ENCODE measurements at regions not wholly inside any gene's neighbourhood (a gene's known extent, or its start where the extent isn't known, plus 50 kb on each side); places are given as distances from the start of the nearest gene placed in this dataset.

DNA sequence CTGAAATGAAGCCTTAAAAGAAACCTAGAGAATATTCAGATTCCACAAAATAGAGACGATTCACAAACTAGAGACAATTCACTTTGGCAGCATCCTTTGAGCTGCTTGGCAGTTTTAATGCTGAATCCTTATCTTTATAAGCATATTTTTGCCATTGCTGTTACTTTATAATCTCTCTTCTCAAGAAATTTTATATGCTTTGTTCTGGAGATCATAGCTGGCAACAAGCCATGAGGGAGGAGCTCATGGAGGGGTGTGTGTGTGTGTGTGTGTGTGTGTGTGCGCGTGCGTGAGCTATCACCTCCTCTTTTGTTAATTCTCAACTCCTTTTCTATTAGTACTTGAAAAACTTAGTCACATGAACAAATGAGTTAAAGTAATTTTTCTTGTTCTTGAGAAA is 495.0 kb upstream of the RGMA start:
- no peaks in the 10 kb centered on the region for H3K36me3 ChIP-seq (ENCODE audit: control insufficient read depth in 2 of 2, insufficient read depth in 2 of 2, low read length in 1 of 2)
- no peaks in the 10 kb centered on the region for H3K4me1 ChIP-seq (ENCODE audit: control insufficient read depth, insufficient read depth, low read length)
- no peak for FAIRE-seq
- no peaks in the 10 kb centered on the region for H4K20me1 ChIP-seq (ENCODE audit: control insufficient read depth, insufficient read depth)
- no peak overlapping the region for H2AFZ ChIP-seq (ENCODE audit: control insufficient read depth, low read depth, low read length)
- H3K9me3 ChIP-seq (replicated peaks; ENCODE audit: control insufficient read depth, insufficient read depth, low read length): no peaks in the 10 kb centered on the region
- H3K27ac ChIP-seq (ENCODE audit: control insufficient read depth, insufficient read depth): no peak overlapping the region
- DNase-seq (ENCODE audit: low read depth, low spot score): no peak
- ChIA-PET SMC1A (ENCODE audit: uncharacterized antibody, unreplicated experiment) (interaction anchor here (0.6 kb wide), 1 partner anchor 16 kb away, joined by 3 read pairs; no protein-coding TSS in a partner anchor), CTCF (no interaction called here), RAD21 (ENCODE audit: unreplicated experiment) (no interaction called here), POLR2A (no interaction called here)
- H3K79me2 ChIP-seq (ENCODE audit: control insufficient read depth, insufficient read depth, low read length): no peaks in the 10 kb centered on the region
- H3K4me3 ChIP-seq: no peak overlapping the region
- intact Hi-C loops (cut with micrococcal nuclease; ENCODE audit: unreplicated experiment) (no loop called here), in situ Hi-C loops (cut with MboI) (no loop called here)
- no peak for TF ChIP-seq CBX5 (IDR thresholded peaks at IDR 0.05; ENCODE audit: low read depth)
- TF ChIP-seq EED (IDR thresholded peaks at IDR 0.05; ENCODE audit: low read depth): no peak
- TF ChIP-seq SMAD1 (IDR thresholded peaks at IDR 0.05; ENCODE audit: low read depth, partially characterized antibody): no peak
- no peak for TF ChIP-seq CHD2 (IDR thresholded peaks at IDR 0.05; ENCODE audit: borderline replicate concordance, low read depth, low read length)
- no peak for TF ChIP-seq ZNF207 (IDR thresholded peaks at IDR 0.05; ENCODE audit: borderline replicate concordance)
- TF ChIP-seq, protein P1, sequence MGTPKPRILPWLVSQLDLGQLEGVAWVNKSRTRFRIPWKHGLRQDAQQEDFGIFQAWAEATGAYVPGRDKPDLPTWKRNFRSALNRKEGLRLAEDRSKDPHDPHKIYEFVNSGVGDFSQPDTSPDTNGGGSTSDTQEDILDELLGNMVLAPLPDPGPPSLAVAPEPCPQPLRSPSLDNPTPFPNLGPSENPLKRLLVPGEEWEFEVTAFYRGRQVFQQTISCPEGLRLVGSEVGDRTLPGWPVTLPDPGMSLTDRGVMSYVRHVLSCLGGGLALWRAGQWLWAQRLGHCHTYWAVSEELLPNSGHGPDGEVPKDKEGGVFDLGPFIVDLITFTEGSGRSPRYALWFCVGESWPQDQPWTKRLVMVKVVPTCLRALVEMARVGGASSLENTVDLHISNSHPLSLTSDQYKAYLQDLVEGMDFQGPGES (IDR thresholded peaks at IDR 0.05): no peak
- no peak for TF ChIP-seq KDM1A (IDR thresholded peaks at IDR 0.05; ENCODE audit: borderline replicate concordance)
- TF ChIP-seq TAF1 (IDR thresholded peaks at IDR 0.05; ENCODE audit: borderline replicate concordance, low read depth, low read length): no peak
- no peak for TF ChIP-seq YY1 (IDR thresholded peaks at IDR 0.05; ENCODE audit: low read depth, low read length)
- TF ChIP-seq, protein P2, sequence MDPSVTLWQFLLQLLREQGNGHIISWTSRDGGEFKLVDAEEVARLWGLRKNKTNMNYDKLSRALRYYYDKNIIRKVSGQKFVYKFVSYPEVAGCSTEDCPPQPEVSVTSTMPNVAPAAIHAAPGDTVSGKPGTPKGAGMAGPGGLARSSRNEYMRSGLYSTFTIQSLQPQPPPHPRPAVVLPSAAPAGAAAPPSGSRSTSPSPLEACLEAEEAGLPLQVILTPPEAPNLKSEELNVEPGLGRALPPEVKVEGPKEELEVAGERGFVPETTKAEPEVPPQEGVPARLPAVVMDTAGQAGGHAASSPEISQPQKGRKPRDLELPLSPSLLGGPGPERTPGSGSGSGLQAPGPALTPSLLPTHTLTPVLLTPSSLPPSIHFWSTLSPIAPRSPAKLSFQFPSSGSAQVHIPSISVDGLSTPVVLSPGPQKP (IDR thresholded peaks at IDR 0.05; ENCODE audit: low read depth, low read length): no peak
- TF ChIP-seq MTA2 (IDR thresholded peaks at IDR 0.05; ENCODE audit: low read depth): no peak
- TF ChIP-seq NFIC (IDR thresholded peaks at IDR 0.05; ENCODE audit: low read depth, low read length): no peak
- no peak for TF ChIP-seq FOS (IDR thresholded peaks at IDR 0.05; ENCODE audit: borderline replicate concordance, extremely low read depth, insufficient read length)
- no peak for TF ChIP-seq EP300 (IDR thresholded peaks at IDR 0.05; ENCODE audit: borderline replicate concordance in 1 of 2, control insufficient read depth in 1 of 2, low read depth in 2 of 2, low read length in 2 of 2)
- TF ChIP-seq IKZF1 (conservative IDR thresholded peaks at IDR 0.05): no peak
- TF ChIP-seq CREB1 (IDR thresholded peaks at IDR 0.05; ENCODE audit: low read depth): no peak
- TF ChIP-seq ETV6 (conservative IDR thresholded peaks at IDR 0.05 in 1 of 2, IDR thresholded peaks at IDR 0.05 in 1 of 2; ENCODE audit: borderline replicate concordance in 1 of 2, low read depth in 1 of 2): no peak
- BruUV-seq (replicated peaks): no TSS peak
- no peak overlapping the region for H3K9ac ChIP-seq (ENCODE audit: control insufficient read depth, insufficient read depth, low read length)
- ATAC-seq: no peak
- H3K4me2 ChIP-seq (ENCODE audit: control insufficient read depth, insufficient read depth): no peak overlapping the region
- H3K27me3 ChIP-seq (replicated peaks in 1 of 2; ENCODE audit: control insufficient read depth in 2 of 2, insufficient read depth in 2 of 2, low read length in 1 of 2): no peaks in the 10 kb centered on the region
- WGBS (ENCODE audit: insufficient coverage, insufficient replicate concordance, low lambda C conversion rate, missing lambda C conversion rate): 73% methylated on average over 4 of the region's 4 CpGs

Measured in GM12878 (cell line).